Stimulated activated naive CD8-positive, alpha-beta T cell treated with anti-CD3 and anti-CD28 coated beads, Interleukin-15, Interleukin-2, amounts not matched to agents 100 ng/mL and 50 ng/mL, for 24 hours (primary cell): ENCODE measurements at regions not wholly inside any gene's neighbourhood (a gene's known extent, or its start where the extent isn't known, plus 50 kb on each side); places are given as distances from the start of the nearest gene placed in this dataset.
"Not testable (repeated sequence)": the region's sequence is repeated elsewhere in the genome, so short reads cannot be mapped to it uniquely, and the experiment has no call there.

Source experiments
- H3K27ac Mint-ChIP-seq: one replicate; pipeline ENCODE4 v1.8.0; 2021; ENCODE audit warnings: mild to moderate bottlenecking, mixed read lengths
- H3K27me3 Mint-ChIP-seq: one replicate; pipeline ENCODE4 v1.8.0; 2021; ENCODE audit warnings: mixed read lengths
- H3K36me3 Mint-ChIP-seq: one replicate; pipeline ENCODE4 v1.8.0; 2021; ENCODE audit warnings: low read depth, mixed read lengths
- H3K4me1 Mint-ChIP-seq: one replicate; pipeline ENCODE4 v1.8.0; 2021; ENCODE audit warnings: low read depth, mixed read lengths
- H3K4me3 Mint-ChIP-seq: one replicate; pipeline ENCODE4 v1.8.0; 2021; ENCODE audit warnings: mild to moderate bottlenecking, mixed read lengths
- H3K9me3 Mint-ChIP-seq: one replicate; pipeline ENCODE4 v1.8.0; 2021; ENCODE audit warnings: mixed read lengths

GRCh38 chrX:2559124-2559523, 58.3 kb upstream of the DHRSX start:
- no peak overlapping the region for H3K4me3 Mint-ChIP-seq
- H3K27ac Mint-ChIP-seq, result no peak overlapping the region
- H3K27me3 Mint-ChIP-seq, result peaks cover 27% of the 10 kb centered on the region
- peaks cover 4% of the 10 kb centered on the region for H3K9me3 Mint-ChIP-seq
- H3K36me3 Mint-ChIP-seq, result no peaks in the 10 kb centered on the region
- no peaks in the 10 kb centered on the region for H3K4me1 Mint-ChIP-seq

DNA sequence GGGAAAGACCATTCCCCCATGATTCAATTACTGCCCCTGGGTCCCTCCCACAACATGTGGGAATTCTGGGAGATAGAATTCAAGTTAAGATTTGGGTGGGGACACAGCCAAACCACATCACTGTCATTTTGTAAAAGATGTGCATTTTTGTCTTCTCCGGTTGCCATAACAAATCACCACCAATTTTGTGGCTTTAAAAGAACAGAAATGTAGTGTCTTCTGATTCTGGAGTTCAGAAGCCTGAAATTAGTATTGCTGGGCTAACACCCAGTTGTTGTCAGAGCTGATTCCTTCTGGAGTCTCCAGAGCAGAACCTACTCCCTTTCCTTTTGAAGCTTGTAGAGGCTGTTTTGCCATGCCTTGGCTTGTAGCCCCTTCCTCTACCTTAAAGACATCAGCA, 54.1 kb upstream of the DHRSX start:
- Mint-ChIP-seq H3K4me1 (no peaks in the 10 kb centered on the region), H3K9me3 (peaks cover 4% of the 10 kb centered on the region), H3K27me3 (peaks cover 32% of the 10 kb centered on the region), H3K4me3 (no peak overlapping the region), H3K27ac (no peak overlapping the region), H3K36me3 (no peaks in the 10 kb centered on the region)

GRCh38 chrX:2554066-2554465, 53.3 kb upstream of the DHRSX start:
- not testable (repeated sequence) for H3K36me3 Mint-ChIP-seq, H3K4me3 Mint-ChIP-seq, H3K4me1 Mint-ChIP-seq, H3K9me3 Mint-ChIP-seq, H3K27ac Mint-ChIP-seq
- H3K27me3 Mint-ChIP-seq, result peaks cover 28% of the 10 kb centered on the region

DNA sequence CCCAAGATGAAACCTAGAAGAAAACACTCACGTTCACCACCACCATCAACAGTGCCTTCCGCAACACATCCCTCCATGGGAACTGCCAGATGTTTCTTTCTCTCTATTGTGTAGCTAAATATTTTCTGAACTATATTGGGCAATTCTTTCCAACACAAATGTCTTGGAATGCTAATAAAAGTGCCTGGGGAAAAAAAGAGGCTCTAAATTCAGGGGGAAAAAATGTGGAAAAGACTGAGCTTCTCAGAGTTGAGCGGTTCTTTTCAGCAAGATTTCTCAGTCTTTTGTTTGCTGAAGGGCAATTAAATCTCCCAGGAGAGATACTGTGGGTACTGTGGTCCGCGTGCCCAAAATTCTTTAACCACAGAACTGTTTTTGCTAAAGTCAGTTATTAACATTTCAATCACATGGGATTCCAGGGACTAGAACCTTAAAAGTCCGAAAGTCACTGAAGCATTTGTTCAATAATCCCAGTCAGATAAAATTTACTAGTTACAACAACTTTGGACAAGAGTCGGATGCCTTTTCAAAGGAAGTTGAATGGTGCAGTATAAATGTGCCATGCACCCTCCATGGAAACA, 51.9 kb upstream of the DHRSX start:
- H3K36me3 Mint-ChIP-seq, result no peaks in the 10 kb centered on the region
- peaks cover 4% of the 10 kb centered on the region for H3K9me3 Mint-ChIP-seq
- H3K4me3 Mint-ChIP-seq, result no peak overlapping the region
- H3K27me3 Mint-ChIP-seq, result peaks cover 21% of the 10 kb centered on the region
- no peaks in the 10 kb centered on the region for H3K4me1 Mint-ChIP-seq
- H3K27ac Mint-ChIP-seq, result no peak overlapping the region

DNA sequence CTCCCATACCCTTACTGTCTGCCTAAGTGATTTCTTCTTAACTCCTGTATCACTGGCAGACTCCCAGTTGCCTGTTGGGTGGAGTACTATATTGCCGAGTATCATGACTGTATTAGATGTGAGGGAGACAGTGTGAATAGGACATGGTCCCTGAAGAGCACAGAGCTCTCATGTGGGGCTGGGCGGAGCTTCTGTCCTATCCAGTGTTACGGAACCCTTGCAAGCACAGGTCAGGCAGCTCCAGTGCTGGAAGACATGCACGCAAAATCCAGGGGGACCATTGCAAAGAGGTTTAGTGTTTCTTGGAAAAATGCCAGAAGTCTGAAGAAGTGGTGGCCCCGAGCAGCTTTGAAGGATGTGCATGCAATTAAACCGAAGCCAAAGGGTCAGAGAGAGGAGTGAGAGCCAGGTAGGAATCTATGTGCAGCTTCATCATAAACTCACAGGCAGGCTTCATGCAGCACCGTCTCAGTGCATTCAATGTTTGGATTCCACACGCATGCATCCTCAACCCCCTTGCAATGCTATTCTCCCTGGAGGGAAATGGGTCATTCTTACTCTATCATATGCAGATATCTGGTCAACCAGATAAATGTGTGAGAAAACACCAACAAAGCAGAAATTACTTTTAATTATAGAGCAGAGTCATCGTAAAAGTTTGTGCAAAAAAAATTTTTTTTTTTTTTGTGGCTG, 49.7 kb upstream of the DHRSX start:
- peaks cover 10% of the 10 kb centered on the region for H3K9me3 Mint-ChIP-seq
- peaks cover 14% of the 10 kb centered on the region for H3K27me3 Mint-ChIP-seq
- H3K4me3 Mint-ChIP-seq, result no peak overlapping the region
- H3K36me3 Mint-ChIP-seq, result no peaks in the 10 kb centered on the region
- H3K4me1 Mint-ChIP-seq, result no peaks in the 10 kb centered on the region
- H3K27ac Mint-ChIP-seq, result no peak overlapping the region
